Caco-2 (cell line): ENCODE measurements at regions not wholly inside any gene's neighbourhood (a gene's known extent, or its start where the extent isn't known, plus 50 kb on each side); places are given as distances from the start of the nearest gene placed in this dataset.

ENCODE experiments used
- BruUV-seq: library from RNA; stranded (reverse); fragments of 400-500 nt; replicated peaks from 2 replicates; lab custom pipeline; 2021; lab: Mats Ljungman, UMichigan
- CTCF ChIA-PET: fragments of 300-600 bp; sonication (Branson Sonifier 250); formaldehyde crosslinking; loops from one replicate; lab custom pipeline; 2022; ENCODE audit warnings: antibody characterized with exemption; lab: Charles Lee
- POLR2A ChIA-PET: fragments of 300-600 bp; sonication (Branson Sonifier 250); formaldehyde crosslinking; loops from one replicate; lab custom pipeline; 2022; ENCODE audit warnings: antibody characterized with exemption; lab: Charles Lee
- DNase-seq, 2 experiments: peaks; one replicate each; pipeline versions ENCODE4 v3.0.0 to v3.0.0-alpha.2; 2020 to 2022
- H3K27me3 ChIP-seq: replicated peaks from 2 replicates; pipeline ENCODE4 v1.6.0; 2011; ENCODE audit warnings: low read length; ENCODE audit not compliant: control insufficient read depth, insufficient read depth
- H3K36me3 ChIP-seq: 2 replicates; pipeline ENCODE4 v1.5.1; 2011; ENCODE audit warnings: low read length; ENCODE audit not compliant: control insufficient read depth, insufficient read depth
- H3K4me1 ChIP-seq: fragments of 250-450 bp; sonication (Bioruptor Pico); 2 replicates; pipeline ENCODE4 v1.5.1; 2020; ENCODE audit warnings: mild to moderate bottlenecking
- H3K4me3 ChIP-seq: 2 replicates; pipeline ENCODE4 v1.5.1; 2011; ENCODE audit warnings: low read depth, mild to moderate bottlenecking, control low read depth, low read length
- H3K9me3 ChIP-seq: fragments of 250-450 bp; sonication (Bioruptor Pico); 2 replicates; pipeline ENCODE4 v1.5.1; 2020; ENCODE audit warnings: mild to moderate bottlenecking, moderate library complexity
- H3K27ac Mint-ChIP-seq: one replicate; pipeline ENCODE4 v1.8.0; 2022; ENCODE audit warnings: mixed read lengths; ENCODE audit not compliant: unreplicated experiment
- H3K27me3 Mint-ChIP-seq: one replicate; pipeline ENCODE4 v1.8.0; 2022; ENCODE audit warnings: mixed read lengths; ENCODE audit not compliant: insufficient read depth, unreplicated experiment
- H3K36me3 Mint-ChIP-seq: one replicate; pipeline ENCODE4 v1.8.0; 2022; ENCODE audit warnings: mild to moderate bottlenecking, mixed read lengths; ENCODE audit not compliant: insufficient read depth, unreplicated experiment
- H3K4me1 Mint-ChIP-seq: one replicate; pipeline ENCODE4 v1.8.0; 2022; ENCODE audit warnings: low read depth, mixed read lengths; ENCODE audit not compliant: unreplicated experiment
- H3K4me3 Mint-ChIP-seq: one replicate; pipeline ENCODE4 v1.8.0; 2022; ENCODE audit warnings: mild to moderate bottlenecking, moderate library complexity, mixed read lengths; ENCODE audit not compliant: unreplicated experiment
- H3K9me3 Mint-ChIP-seq: one replicate; pipeline ENCODE4 v1.8.0; 2022; ENCODE audit warnings: mixed read lengths; ENCODE audit not compliant: unreplicated experiment
- intact Hi-C: fragments of 100-400 bp; cut with micrococcal nuclease; formaldehyde crosslinking; loops from one replicate; pipeline ENCODE4 v1.10.0; 2022; ENCODE audit not compliant: unreplicated experiment
- TF ChIP-seq, protein P1 (sequence below), 2 experiments: fragments of 200-600 bp in 1 of 2; IDR thresholded peaks; 1 replicate in 1 of 2; 2 replicates in 1 of 2; pipeline versions ENCODE4 v1.5.1 to v1.8.0; 2011 to 2022; ENCODE audit warnings: antibody characterized with exemption in 1 of 2, control low read depth in 1 of 2, inconsistent platforms in 1 of 2, low read depth in 1 of 2, low read length in 1 of 2, mild to moderate bottlenecking in 1 of 2, moderate library complexity in 1 of 2; ENCODE audit not compliant: insufficient read depth in 1 of 2, severe bottlenecking in 1 of 2, unreplicated experiment in 1 of 2

GRCh38 chr17:70796757-70797156, 627.4 kb downstream of the KCNJ2 start:
- H3K27me3 Mint-ChIP-seq = no peaks in the 10 kb centered on the region
- DNase-seq = no peak

GRCh38 chr17:70797166-70797565, 627.8 kb downstream of the KCNJ2 start:
- Histone ChIP-seq H3K36me3 (no peaks in the 10 kb centered on the region), H3K4me3 (no peak overlapping the region), H3K4me1 (no peaks in the 10 kb centered on the region), H3K9me3 (no peaks in the 10 kb centered on the region; the same call in 1 of the 2 replicates), H3K27me3 (no peaks in the 10 kb centered on the region)
- TF ChIP-seq, protein P1, sequence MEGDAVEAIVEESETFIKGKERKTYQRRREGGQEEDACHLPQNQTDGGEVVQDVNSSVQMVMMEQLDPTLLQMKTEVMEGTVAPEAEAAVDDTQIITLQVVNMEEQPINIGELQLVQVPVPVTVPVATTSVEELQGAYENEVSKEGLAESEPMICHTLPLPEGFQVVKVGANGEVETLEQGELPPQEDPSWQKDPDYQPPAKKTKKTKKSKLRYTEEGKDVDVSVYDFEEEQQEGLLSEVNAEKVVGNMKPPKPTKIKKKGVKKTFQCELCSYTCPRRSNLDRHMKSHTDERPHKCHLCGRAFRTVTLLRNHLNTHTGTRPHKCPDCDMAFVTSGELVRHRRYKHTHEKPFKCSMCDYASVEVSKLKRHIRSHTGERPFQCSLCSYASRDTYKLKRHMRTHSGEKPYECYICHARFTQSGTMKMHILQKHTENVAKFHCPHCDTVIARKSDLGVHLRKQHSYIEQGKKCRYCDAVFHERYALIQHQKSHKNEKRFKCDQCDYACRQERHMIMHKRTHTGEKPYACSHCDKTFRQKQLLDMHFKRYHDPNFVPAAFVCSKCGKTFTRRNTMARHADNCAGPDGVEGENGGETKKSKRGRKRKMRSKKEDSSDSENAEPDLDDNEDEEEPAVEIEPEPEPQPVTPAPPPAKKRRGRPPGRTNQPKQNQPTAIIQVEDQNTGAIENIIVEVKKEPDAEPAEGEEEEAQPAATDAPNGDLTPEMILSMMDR (IDR thresholded peaks at IDR 0.05; ENCODE audit: insufficient read depth in 1 of 2, low read depth in 1 of 2, low read length in 1 of 2, severe bottlenecking in 1 of 2, unreplicated experiment in 1 of 2) = no peak
- no peaks in the 10 kb centered on the region for H3K9me3 Mint-ChIP-seq
- no peaks in the 10 kb centered on the region for H3K36me3 Mint-ChIP-seq
- ChIA-PET POLR2A (no interaction called here), CTCF (no interaction called here)
- H3K27me3 Mint-ChIP-seq = no peaks in the 10 kb centered on the region
- intact Hi-C loops = no loop called here
- BruUV-seq = no TSS peak
- H3K27ac Mint-ChIP-seq = no peak overlapping the region
- no peak for DNase-seq
- H3K4me1 Mint-ChIP-seq = no peaks in the 10 kb centered on the region
- H3K4me3 Mint-ChIP-seq = no peak overlapping the region

More at GRCh38 chr17:70796757-70797156, 627.4 kb downstream of the KCNJ2 start:
- BruUV-seq = no TSS peak
- Mint-ChIP-seq H3K27ac (no peak overlapping the region), H3K9me3 (no peaks in the 10 kb centered on the region), H3K4me3 (no peak overlapping the region), H3K36me3 (no peaks in the 10 kb centered on the region), H3K4me1 (no peaks in the 10 kb centered on the region)
- intact Hi-C loops = no loop called here
- TF ChIP-seq, protein P1 (IDR thresholded peaks at IDR 0.05; ENCODE audit: insufficient read depth in 1 of 2, low read depth in 1 of 2, low read length in 1 of 2, severe bottlenecking in 1 of 2, unreplicated experiment in 1 of 2) = no peak
- H3K9me3 ChIP-seq = no peaks in the 10 kb centered on the region; the same call in 1 of the 2 replicates
- H3K4me1 ChIP-seq = no peaks in the 10 kb centered on the region
- no peak overlapping the region for H3K4me3 ChIP-seq
- no peaks in the 10 kb centered on the region for H3K36me3 ChIP-seq
- no peaks in the 10 kb centered on the region for H3K27me3 ChIP-seq
- CTCF ChIA-PET = no interaction called here
- POLR2A ChIA-PET = no interaction called here

GRCh38 chr17:70804161-70804560, 634.8 kb downstream of the KCNJ2 start:
- H3K9me3 ChIP-seq = 0 out of 2 replicates have a peak, but pooled peaks cover 4% of the 10 kb centered on the region
- DNase-seq = no peak
- ChIA-PET CTCF (no interaction called here), POLR2A (no interaction called here)
- no peaks in the 10 kb centered on the region for H3K4me1 Mint-ChIP-seq
- intact Hi-C loops = no loop called here
- peaks cover 11% of the 10 kb centered on the region for H3K9me3 Mint-ChIP-seq
- H3K4me3 ChIP-seq = no peak overlapping the region
- TF ChIP-seq, protein P1 (IDR thresholded peaks at IDR 0.05; ENCODE audit: insufficient read depth in 1 of 2, low read depth in 1 of 2, low read length in 1 of 2, severe bottlenecking in 1 of 2, unreplicated experiment in 1 of 2) = no peak
- H3K4me1 ChIP-seq = no peaks in the 10 kb centered on the region
- no peaks in the 10 kb centered on the region for H3K36me3 Mint-ChIP-seq
- H3K27me3 Mint-ChIP-seq = no peaks in the 10 kb centered on the region
- H3K4me3 Mint-ChIP-seq = no peak overlapping the region
- BruUV-seq = no TSS peak
- H3K27ac Mint-ChIP-seq = no peak overlapping the region
- H3K27me3 ChIP-seq = no peaks in the 10 kb centered on the region
- H3K36me3 ChIP-seq = no peaks in the 10 kb centered on the region
